Liver (tissue), 8 donors: ENCODE measurements at regions not wholly inside any gene's neighbourhood (a gene's known extent, or its start where the extent isn't known, plus 50 kb on each side); places are given as distances from the start of the nearest gene placed in this dataset.

Experiments used
- DNase-seq: peaks from one replicate; pipeline ENCODE4 v3.0.0-alpha.2; 2017; ENCODE audit warnings: low spot score
- H3K27ac ChIP-seq, 2 donors: one replicate each; pipeline ENCODE4 v1.7.0; 2013; ENCODE audit warnings: inconsistent platforms in 2 of 2, low read length in 2 of 2, control low read depth in 1 of 2, low read depth in 1 of 2, mild to moderate bottlenecking in 1 of 2
- H3K27me3 ChIP-seq, 4 donors: one replicate each; pipeline versions ENCODE4 v1.6.1 to v1.7.0; 2013; ENCODE audit warnings: low read length in 3 of 4, inconsistent platforms in 1 of 4, mild to moderate bottlenecking in 1 of 4, moderate library complexity in 1 of 4; ENCODE audit not compliant: control insufficient read depth in 4 of 4, insufficient read depth in 4 of 4
- H3K36me3 ChIP-seq, 4 donors: one replicate each; pipeline versions ENCODE4 v1.6.1 to v1.7.0; 2013; ENCODE audit warnings: low read length in 3 of 4, mild to moderate bottlenecking in 3 of 4, low read depth in 1 of 4, moderate library complexity in 1 of 4; ENCODE audit not compliant: control insufficient read depth in 4 of 4, insufficient read depth in 3 of 4
- H3K4me1 ChIP-seq, 4 donors: one replicate each; pipeline versions ENCODE4 v1.6.1 to v1.7.0; 2013; ENCODE audit warnings: low read length in 3 of 4, mild to moderate bottlenecking in 3 of 4, moderate library complexity in 1 of 4; ENCODE audit not compliant: control insufficient read depth in 4 of 4, insufficient read depth in 4 of 4
- H3K4me3 ChIP-seq, 3 donors: one replicate each; pipeline versions ENCODE4 v1.6.1 to v1.7.0; 2013; ENCODE audit warnings: low read length in 3 of 3, control low read depth in 1 of 3, low read depth in 1 of 3, mild to moderate bottlenecking in 1 of 3
- H3K9ac ChIP-seq, 2 donors: one replicate each; pipeline ENCODE4 v1.7.0; 2013; ENCODE audit warnings: low read length in 2 of 2, mild to moderate bottlenecking in 2 of 2, moderate library complexity in 2 of 2, control low read depth in 1 of 2, low read depth in 1 of 2
- H3K9me3 ChIP-seq, 4 donors: one replicate each; pipeline versions ENCODE4 v1.6.1 to v1.7.0; 2013; ENCODE audit warnings: low read length in 3 of 4; ENCODE audit not compliant: control insufficient read depth in 4 of 4
- CTCF ChIP-seq: fragments of 150-350 bp; IDR thresholded peaks from 2 replicates; pipeline ENCODE4 v1.5.1; 2017; ENCODE audit warnings: improper control_type of control experiment, low read depth, low read length; ENCODE audit not compliant: missing input control
- EGR1 ChIP-seq, 2 donors: IDR thresholded peaks; 2 replicates each; pipeline ENCODE4 v1.6.1; 2016 to 2018; ENCODE audit warnings: antibody characterized with exemption in 2 of 2, low read depth in 2 of 2
- FOXA1 ChIP-seq: IDR thresholded peaks from 2 replicates; pipeline ENCODE4 v1.6.1; 2016; ENCODE audit warnings: antibody characterized with exemption
- FOXA2 ChIP-seq: IDR thresholded peaks from 2 replicates; pipeline ENCODE4 v1.6.1; 2016; ENCODE audit warnings: antibody characterized with exemption
- GABPA ChIP-seq, 2 donors: IDR thresholded peaks in 1 of 2; conservative IDR thresholded peaks in 1 of 2; 2 replicates each; pipeline ENCODE4 v1.6.1; 2016; ENCODE audit warnings: antibody characterized with exemption in 2 of 2, mild to moderate bottlenecking in 1 of 2, moderate library complexity in 1 of 2
- HNF4A ChIP-seq, 2 donors: conservative IDR thresholded peaks; 2 replicates each; pipeline ENCODE4 v1.6.1; 2016; ENCODE audit warnings: antibody characterized with exemption in 2 of 2, mild to moderate bottlenecking in 2 of 2
- HNF4G ChIP-seq: IDR thresholded peaks from 2 replicates; pipeline ENCODE4 v1.6.1; 2016; ENCODE audit warnings: antibody characterized with exemption
- JUND ChIP-seq, 2 donors: IDR thresholded peaks; 2 replicates each; pipeline ENCODE4 v1.6.1; 2016; ENCODE audit warnings: antibody characterized with exemption in 2 of 2
- MAX ChIP-seq: IDR thresholded peaks from 2 replicates; pipeline ENCODE4 v1.6.1; 2016; ENCODE audit warnings: antibody characterized with exemption
- NR2F2 ChIP-seq: IDR thresholded peaks from 2 replicates; pipeline ENCODE4 v1.6.1; 2016; ENCODE audit warnings: antibody characterized with exemption
- REST ChIP-seq: IDR thresholded peaks from 2 replicates; pipeline ENCODE4 v1.6.1; 2016; ENCODE audit warnings: antibody characterized with exemption, mild to moderate bottlenecking
- RXRA ChIP-seq, 2 donors: IDR thresholded peaks; 2 replicates each; pipeline ENCODE4 v1.6.1; 2017 to 2018; ENCODE audit warnings: antibody characterized with exemption in 2 of 2, mild to moderate bottlenecking in 1 of 2
- SP1 ChIP-seq: IDR thresholded peaks from 2 replicates; pipeline ENCODE4 v1.6.1; 2018; ENCODE audit warnings: antibody characterized with exemption, mild to moderate bottlenecking
- TAF1 ChIP-seq: conservative IDR thresholded peaks from 2 replicates; pipeline ENCODE4 v1.6.1; 2016; ENCODE audit warnings: antibody characterized with exemption, mild to moderate bottlenecking
- YY1 ChIP-seq: IDR thresholded peaks from 2 replicates; pipeline ENCODE4 v1.6.1; 2016; ENCODE audit warnings: antibody characterized with exemption, mild to moderate bottlenecking
- ZBTB33 ChIP-seq: IDR thresholded peaks from 2 replicates; pipeline ENCODE4 v1.6.1; 2016; ENCODE audit warnings: antibody characterized with exemption
- WGBS: extraction: QIAGEN DNeasy Blood & Tissue Kit; methylation state at CpG from one replicate; pipeline ENCODE4 v1.1.7; 2013; 5-methylcytosine and 5-hydroxymethylcytosine counted together
- donor health status: healthy.
- donor health status: healthy.
- donor health status: healthy.
- donor health status: healthy.
- donor health status: healthy.

DNA sequence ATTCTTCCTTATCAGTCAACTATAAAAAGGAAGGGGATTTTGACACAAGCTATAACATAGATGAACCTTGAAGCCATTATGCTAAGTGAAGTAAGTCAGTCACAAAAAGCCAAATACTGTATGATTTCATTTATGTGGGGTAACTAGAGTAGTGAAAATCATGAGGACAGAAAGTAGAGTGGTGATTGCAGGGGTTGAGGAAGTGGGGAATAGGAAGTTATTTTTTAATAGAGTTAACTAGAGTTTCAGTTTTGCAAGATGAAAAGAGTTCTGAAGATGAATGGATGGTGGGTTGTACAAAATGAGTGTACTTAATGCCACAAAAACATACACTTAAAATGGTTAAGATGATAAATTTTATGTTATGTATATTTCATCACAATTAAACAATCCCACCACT is 65.4 kb upstream of the FAM174A start:
- no peak overlapping the region for H3K27ac ChIP-seq
- no peaks in the 10 kb centered on the region for H3K36me3 ChIP-seq
- no peaks in the 10 kb centered on the region for H3K27me3 ChIP-seq
- no peak overlapping the region for H3K9ac ChIP-seq
- TF ChIP-seq GABPA (IDR thresholded peaks at IDR 0.05 in 1 of 2, conservative IDR thresholded peaks at IDR 0.05 in 1 of 2) (no peak), ZBTB33 (no peak), EGR1 (IDR thresholded peaks at IDR 0.05; ENCODE audit: low read depth in 2 of 2) (no peak), HNF4G (no peak), HNF4A (conservative IDR thresholded peaks at IDR 0.05) (no peak), CTCF (no peak), SP1 (no peak), NR2F2 (no peak), FOXA2 (no peak)
- no peaks in the 10 kb centered on the region for H3K9me3 ChIP-seq
- DNase-seq = no peak
- H3K4me3 ChIP-seq = no peak overlapping the region
- no peaks in the 10 kb centered on the region for H3K4me1 ChIP-seq

GRCh38 chr5:100464418-100464817 is 70.8 kb upstream of the FAM174A start:
- WGBS = 92% methylated on average over 2 of the region's 2 CpGs
- Histone ChIP-seq H3K4me1 (no peaks in the 10 kb centered on the region), H3K9me3 (no peaks in the 10 kb centered on the region), H3K4me3 (no peak overlapping the region), H3K27ac (no peak overlapping the region), H3K36me3 (no peaks in the 10 kb centered on the region), H3K9ac (no peak overlapping the region), H3K27me3 (no peaks in the 10 kb centered on the region)
- no peak for TF ChIP-seq YY1
- TF ChIP-seq GABPA (IDR thresholded peaks at IDR 0.05 in 1 of 2, conservative IDR thresholded peaks at IDR 0.05 in 1 of 2) = no peak
- no peak for TF ChIP-seq JUND (IDR thresholded peaks at IDR 0.05)
- no peak for DNase-seq

DNA sequence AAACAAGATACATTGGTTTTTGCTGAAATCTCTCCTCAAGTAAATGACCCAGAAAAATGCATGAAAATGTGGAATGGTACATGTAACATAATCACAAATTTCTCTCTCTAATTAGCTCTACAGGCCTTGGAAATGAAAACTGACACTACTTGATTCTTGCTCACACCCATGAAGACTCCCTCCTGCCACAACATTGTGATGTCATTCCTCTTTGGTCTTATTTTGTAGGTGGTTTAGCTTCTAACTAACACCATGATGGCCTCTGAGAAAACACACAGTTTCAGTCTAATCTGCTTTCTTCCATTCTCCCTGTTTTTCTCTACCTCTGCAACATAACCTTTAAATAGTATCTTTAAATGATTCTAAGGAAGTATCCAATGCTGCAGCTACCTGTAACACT is 78.6 kb upstream of the FAM174A start:
- no peak overlapping the region for H3K27ac ChIP-seq
- no peak for DNase-seq
- no peaks in the 10 kb centered on the region for H3K36me3 ChIP-seq
- no peaks in the 10 kb centered on the region for H3K4me1 ChIP-seq
- H3K27me3 ChIP-seq = no peaks in the 10 kb centered on the region
- H3K4me3 ChIP-seq = no peak overlapping the region
- H3K9me3 ChIP-seq = no peaks in the 10 kb centered on the region
- no peak for TF ChIP-seq FOXA2
- TF ChIP-seq FOXA1 = no peak
- TF ChIP-seq GABPA (IDR thresholded peaks at IDR 0.05 in 1 of 2, conservative IDR thresholded peaks at IDR 0.05 in 1 of 2) = no peak
- no peak for TF ChIP-seq HNF4A (conservative IDR thresholded peaks at IDR 0.05)
- no peak for TF ChIP-seq CTCF
- TF ChIP-seq EGR1 (IDR thresholded peaks at IDR 0.05; ENCODE audit: low read depth in 2 of 2) = no peak
- no peak for TF ChIP-seq SP1
- no peak for TF ChIP-seq HNF4G
- TF ChIP-seq MAX = no peak
- TF ChIP-seq REST = no peak
- no peak for TF ChIP-seq ZBTB33
- no peak for TF ChIP-seq RXRA (IDR thresholded peaks at IDR 0.05)
- no peak for TF ChIP-seq TAF1
- no peak overlapping the region for H3K9ac ChIP-seq
